ENCODE measurements at regions not wholly inside any gene's neighbourhood (a gene's known extent, or its start where the extent isn't known, plus 50 kb on each side); places are given as distances from the start of the nearest gene placed in this dataset.

- no peak overlapping the region for H3K4me2 ChIP-seq (ENCODE audit: insufficient read depth, low read length)
- DNase-seq = no peak
- no peak overlapping the region for H3K9ac ChIP-seq (ENCODE audit: low read depth, low read length)
- no peak for TF ChIP-seq EZH2 (IDR thresholded peaks at IDR 0.05; ENCODE audit: borderline replicate concordance, low read depth, low read length, severe bottlenecking)
- no peak for TF ChIP-seq CTCF (IDR thresholded peaks at IDR 0.05; ENCODE audit: borderline replicate concordance, extremely low read depth, low read length, poor library complexity, severe bottlenecking)
- H3K36me3 ChIP-seq (ENCODE audit: insufficient read depth, low read length) = no peaks in the 10 kb centered on the region
- H2AFZ ChIP-seq (ENCODE audit: low read depth, low read length) = no peak overlapping the region
- H3K9me3 ChIP-seq (ENCODE audit: insufficient read depth, low read length, severe bottlenecking) = no peaks in the 10 kb centered on the region
- no peaks in the 10 kb centered on the region for H4K20me1 ChIP-seq (ENCODE audit: insufficient read depth, low read length)
- no peak for ATAC-seq (ENCODE audit: insufficient read depth, low read depth)
- no peaks in the 10 kb centered on the region for H3K4me1 ChIP-seq (ENCODE audit: insufficient read depth, low read length)
- no peaks in the 10 kb centered on the region for H3K27me3 ChIP-seq (ENCODE audit: insufficient read depth, low read length, poor library complexity)
- H3K27ac ChIP-seq (ENCODE audit: low read length) = no peak overlapping the region
- no peaks in the 10 kb centered on the region for H3K79me2 ChIP-seq (ENCODE audit: insufficient read depth, low read length)
- H3K4me3 ChIP-seq (ENCODE audit: low read depth in 1 of 2, low read length in 2 of 2) = no peak overlapping the region
Observed at GRCh38 chr21:19268686-19269085, 865.1 kb upstream of the TMPRSS15 start.

GRCh38 chr21:19275065-19275464, 871.5 kb upstream of the TMPRSS15 start:
- Histone ChIP-seq H4K20me1 (ENCODE audit: insufficient read depth, low read length) (no peaks in the 10 kb centered on the region), H3K27ac (ENCODE audit: low read length) (no peak overlapping the region), H3K79me2 (ENCODE audit: insufficient read depth, low read length) (no peaks in the 10 kb centered on the region), H3K36me3 (ENCODE audit: insufficient read depth, low read length) (no peaks in the 10 kb centered on the region), H3K4me1 (ENCODE audit: insufficient read depth, low read length) (no peaks in the 10 kb centered on the region), H3K9me3 (ENCODE audit: insufficient read depth, low read length, severe bottlenecking) (no peaks in the 10 kb centered on the region), H3K4me2 (ENCODE audit: insufficient read depth, low read length) (no peak overlapping the region), H2AFZ (ENCODE audit: low read depth, low read length) (no peak overlapping the region), H3K27me3 (ENCODE audit: insufficient read depth, low read length, poor library complexity) (no peaks in the 10 kb centered on the region), H3K9ac (ENCODE audit: low read depth, low read length) (no peak overlapping the region), H3K4me3 (ENCODE audit: low read depth in 1 of 2, low read length in 2 of 2) (no peak overlapping the region)
- DNase-seq (no peak), ATAC-seq (ENCODE audit: insufficient read depth, low read depth) (no peak)
- no peak for TF ChIP-seq CTCF (IDR thresholded peaks at IDR 0.05; ENCODE audit: borderline replicate concordance, extremely low read depth, low read length, poor library complexity, severe bottlenecking)
- no peak for TF ChIP-seq EZH2 (IDR thresholded peaks at IDR 0.05; ENCODE audit: borderline replicate concordance, low read depth, low read length, severe bottlenecking)

- Histone ChIP-seq H2AFZ (ENCODE audit: low read depth, low read length) (no peak overlapping the region), H3K79me2 (ENCODE audit: insufficient read depth, low read length) (no peaks in the 10 kb centered on the region), H3K27me3 (ENCODE audit: insufficient read depth, low read length, poor library complexity) (no peaks in the 10 kb centered on the region), H3K27ac (ENCODE audit: low read length) (no peak overlapping the region), H3K4me2 (ENCODE audit: insufficient read depth, low read length) (no peak overlapping the region), H3K9ac (ENCODE audit: low read depth, low read length) (no peak overlapping the region), H3K36me3 (ENCODE audit: insufficient read depth, low read length) (no peaks in the 10 kb centered on the region), H3K4me3 (ENCODE audit: low read depth in 1 of 2, low read length in 2 of 2) (no peak overlapping the region), H3K4me1 (ENCODE audit: insufficient read depth, low read length) (no peaks in the 10 kb centered on the region), H3K9me3 (ENCODE audit: insufficient read depth, low read length, severe bottlenecking) (no peaks in the 10 kb centered on the region), H4K20me1 (ENCODE audit: insufficient read depth, low read length) (no peaks in the 10 kb centered on the region)
- no peak for ATAC-seq (ENCODE audit: insufficient read depth, low read depth)
- TF ChIP-seq CTCF (IDR thresholded peaks at IDR 0.05; ENCODE audit: borderline replicate concordance, extremely low read depth, low read length, poor library complexity, severe bottlenecking) = no peak
- no peak for TF ChIP-seq EZH2 (IDR thresholded peaks at IDR 0.05; ENCODE audit: borderline replicate concordance, low read depth, low read length, severe bottlenecking)
- DNase-seq = no peak
Observed at GRCh38 chr21:19276665-19277064, 873.1 kb upstream of the TMPRSS15 start.

GRCh38 chr21:19286876-19287275, 883.3 kb upstream of the TMPRSS15 start:
- Histone ChIP-seq H3K27ac (ENCODE audit: low read length) (no peak overlapping the region), H2AFZ (ENCODE audit: low read depth, low read length) (no peak overlapping the region), H3K27me3 (ENCODE audit: insufficient read depth, low read length, poor library complexity) (no peaks in the 10 kb centered on the region), H3K4me2 (ENCODE audit: insufficient read depth, low read length) (no peak overlapping the region), H3K36me3 (ENCODE audit: insufficient read depth, low read length) (no peaks in the 10 kb centered on the region), H3K9me3 (ENCODE audit: insufficient read depth, low read length, severe bottlenecking) (no peaks in the 10 kb centered on the region), H3K4me1 (ENCODE audit: insufficient read depth, low read length) (no peaks in the 10 kb centered on the region), H4K20me1 (ENCODE audit: insufficient read depth, low read length) (no peaks in the 10 kb centered on the region), H3K79me2 (ENCODE audit: insufficient read depth, low read length) (no peaks in the 10 kb centered on the region), H3K4me3 (ENCODE audit: low read depth in 1 of 2, low read length in 2 of 2) (no peak overlapping the region), H3K9ac (ENCODE audit: low read depth, low read length) (no peak overlapping the region)
- no peak for TF ChIP-seq EZH2 (IDR thresholded peaks at IDR 0.05; ENCODE audit: borderline replicate concordance, low read depth, low read length, severe bottlenecking)
- ATAC-seq (ENCODE audit: insufficient read depth, low read depth) (no peak), DNase-seq (no peak)

Measured in DND-41 (cell line).